CD4-positive, alpha-beta T cell treated with Interleukin-17A for 1 hour (primary cell): ENCODE measurements at regions not wholly inside any gene's neighbourhood (a gene's known extent, or its start where the extent isn't known, plus 50 kb on each side); places are given as distances from the start of the nearest gene placed in this dataset.
"Not testable (repeated sequence)": the region's sequence is repeated elsewhere in the genome, so short reads cannot be mapped to it uniquely, and the experiment has no call there.

Experiments used
- DNase-seq: peaks from one replicate; pipeline ENCODE4 v3.0.0-alpha.2; 2020

GRCh38 chr16:32116533-32116932 lies 136.6 kb upstream of the TP53TG3D start:
- not testable (repeated sequence) for DNase-seq

- not testable (repeated sequence) for DNase-seq
Observed at GRCh38 chr16:32120372-32120771, 132.7 kb upstream of the TP53TG3D start.

- not testable (repeated sequence) for DNase-seq
Observed at GRCh38 chr16:32120779-32121178, 132.3 kb upstream of the TP53TG3D start.

- DNase-seq: not testable (repeated sequence)
Observed at GRCh38 chr16:32121273-32121900, 131.7 kb upstream of the TP53TG3D start.

DNA sequence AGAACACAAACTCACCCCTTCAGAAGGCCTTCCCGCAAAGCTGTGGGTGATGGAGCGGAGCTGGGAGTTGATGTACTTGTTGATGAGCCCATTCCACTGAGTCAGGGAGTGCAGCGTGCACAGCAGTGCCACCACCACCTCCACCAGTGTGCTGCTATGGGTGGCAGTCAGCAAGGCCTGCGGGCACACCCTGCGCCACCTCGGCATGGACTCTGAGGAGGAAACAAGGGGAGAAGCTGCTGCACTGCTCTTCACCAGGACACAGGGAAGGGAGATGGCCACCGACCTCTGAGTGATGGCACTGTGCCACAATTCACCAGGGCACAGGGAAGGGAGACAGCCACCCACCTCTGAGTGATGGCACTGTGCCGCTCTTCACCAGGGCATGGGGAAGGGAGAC lies 100.7 kb upstream of the TP53TG3D start:
- not testable (repeated sequence) for DNase-seq

- not testable (repeated sequence) for DNase-seq
Observed at GRCh38 chr16:32187918-32188669, 65.0 kb upstream of the TP53TG3D start.

DNA sequence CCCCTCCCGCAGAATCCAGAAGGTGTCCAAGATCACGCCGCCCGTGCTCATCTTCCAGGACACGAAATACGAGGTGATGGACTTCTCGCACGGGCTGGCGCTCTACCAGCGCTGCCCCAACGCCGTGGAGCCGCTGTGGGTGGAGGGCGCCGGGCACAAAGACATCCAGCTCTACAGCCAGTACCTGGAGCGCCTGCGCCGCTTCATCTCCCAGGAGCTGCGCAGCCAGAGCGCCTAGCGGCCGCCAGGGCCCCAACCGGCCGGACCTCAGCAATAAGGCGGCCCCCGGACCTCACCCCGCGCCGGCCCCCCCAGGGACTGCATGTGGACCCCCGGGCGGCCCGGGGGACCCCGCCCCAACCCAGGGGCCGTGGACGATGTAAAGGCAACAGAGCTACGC lies 50.5 kb upstream of the TP53TG3D start:
- not testable (repeated sequence) for DNase-seq
